Hepatocyte (in vitro differentiated cells): ENCODE measurements at regions not wholly inside any gene's neighbourhood (a gene's known extent, or its start where the extent isn't known, plus 50 kb on each side); places are given as distances from the start of the nearest gene placed in this dataset.

Source experiments
- EZH2 ChIP-seq: fragments of 200-600 bp; sonication (generic); IDR thresholded peaks from 2 replicates; pipeline ENCODE4 v1.6.1; 2016; ENCODE audit warnings: antibody characterized with exemption, mild to moderate bottlenecking, borderline replicate concordance
- TF ChIP-seq, protein P1 (sequence below): fragments of 200-600 bp; sonication (generic); IDR thresholded peaks from 2 replicates; pipeline ENCODE4 v1.5.1; 2016; ENCODE audit warnings: antibody characterized with exemption, mild to moderate bottlenecking; ENCODE audit not compliant: poor library complexity

DNA sequence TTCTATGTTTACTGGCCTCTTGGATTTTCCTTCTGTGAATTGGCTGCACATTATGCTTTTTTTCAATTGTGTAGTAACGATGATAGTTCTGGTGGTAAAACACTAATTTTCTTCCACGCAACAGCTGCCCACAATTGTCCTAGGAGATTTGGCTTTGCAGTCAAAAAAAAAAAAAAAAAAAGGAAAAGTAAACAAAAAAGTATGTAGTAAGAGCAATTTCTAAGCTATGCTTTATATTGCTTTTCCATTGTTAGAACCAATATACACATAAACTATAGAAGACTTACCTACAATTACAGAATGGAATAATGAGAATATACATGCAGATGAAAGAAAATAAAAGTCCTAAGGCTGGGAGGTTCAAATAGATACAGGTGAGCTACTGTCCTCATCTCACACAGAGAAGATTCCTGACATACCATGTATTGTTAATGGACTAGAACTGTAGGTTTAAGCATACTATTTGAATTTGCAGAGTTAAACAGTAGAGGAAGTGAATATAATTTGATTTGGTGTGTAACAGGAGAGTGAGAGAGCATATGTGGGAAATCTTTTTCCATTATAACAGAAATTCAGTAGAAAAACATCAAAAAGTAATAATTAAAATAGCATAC lies 976.2 kb downstream of the RAB28 start:
- no peak for TF ChIP-seq EZH2
- TF ChIP-seq, protein P1, sequence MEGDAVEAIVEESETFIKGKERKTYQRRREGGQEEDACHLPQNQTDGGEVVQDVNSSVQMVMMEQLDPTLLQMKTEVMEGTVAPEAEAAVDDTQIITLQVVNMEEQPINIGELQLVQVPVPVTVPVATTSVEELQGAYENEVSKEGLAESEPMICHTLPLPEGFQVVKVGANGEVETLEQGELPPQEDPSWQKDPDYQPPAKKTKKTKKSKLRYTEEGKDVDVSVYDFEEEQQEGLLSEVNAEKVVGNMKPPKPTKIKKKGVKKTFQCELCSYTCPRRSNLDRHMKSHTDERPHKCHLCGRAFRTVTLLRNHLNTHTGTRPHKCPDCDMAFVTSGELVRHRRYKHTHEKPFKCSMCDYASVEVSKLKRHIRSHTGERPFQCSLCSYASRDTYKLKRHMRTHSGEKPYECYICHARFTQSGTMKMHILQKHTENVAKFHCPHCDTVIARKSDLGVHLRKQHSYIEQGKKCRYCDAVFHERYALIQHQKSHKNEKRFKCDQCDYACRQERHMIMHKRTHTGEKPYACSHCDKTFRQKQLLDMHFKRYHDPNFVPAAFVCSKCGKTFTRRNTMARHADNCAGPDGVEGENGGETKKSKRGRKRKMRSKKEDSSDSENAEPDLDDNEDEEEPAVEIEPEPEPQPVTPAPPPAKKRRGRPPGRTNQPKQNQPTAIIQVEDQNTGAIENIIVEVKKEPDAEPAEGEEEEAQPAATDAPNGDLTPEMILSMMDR, result no peak
